ENCODE measurements at regions not wholly inside any gene's neighbourhood (a gene's known extent, or its start where the extent isn't known, plus 50 kb on each side); places are given as distances from the start of the nearest gene placed in this dataset.

- H3K4me3 ChIP-seq (ENCODE audit: low read depth, low read length) = no peak overlapping the region
- no peak for DNase-seq (ENCODE audit: low read depth)
- TF ChIP-seq CTCF (IDR thresholded peaks at IDR 0.05; ENCODE audit: low read depth, low read length) (no peak), POLR2A (IDR thresholded peaks at IDR 0.05; ENCODE audit: extremely low read depth, insufficient read length) (no peak), MYC (IDR thresholded peaks at IDR 0.05; ENCODE audit: low read depth, low read length) (no peak), MAX (IDR thresholded peaks at IDR 0.05; ENCODE audit: low read depth, low read length) (no peak)
Observed at GRCh38 chr17:74049967-74050458, 153.5 kb upstream of the RPL38 start.

- DNase-seq (ENCODE audit: low read depth) = no peak
- TF ChIP-seq MYC (IDR thresholded peaks at IDR 0.05; ENCODE audit: low read depth, low read length) = no peak
- no peak for TF ChIP-seq POLR2A (IDR thresholded peaks at IDR 0.05; ENCODE audit: extremely low read depth, insufficient read length)
- no peak for TF ChIP-seq MAX (IDR thresholded peaks at IDR 0.05; ENCODE audit: low read depth, low read length)
- TF ChIP-seq CTCF (IDR thresholded peaks at IDR 0.05; ENCODE audit: low read depth, low read length) = no peak
- no peak overlapping the region for H3K4me3 ChIP-seq (ENCODE audit: low read depth, low read length)
Observed at GRCh38 chr17:74051348-74051747, 152.1 kb upstream of the RPL38 start.

- DNase-seq (ENCODE audit: low read depth) = no peak
- TF ChIP-seq MYC (IDR thresholded peaks at IDR 0.05; ENCODE audit: low read depth, low read length) (no peak), MAX (IDR thresholded peaks at IDR 0.05; ENCODE audit: low read depth, low read length) (no peak), POLR2A (IDR thresholded peaks at IDR 0.05; ENCODE audit: extremely low read depth, insufficient read length) (no peak), CTCF (IDR thresholded peaks at IDR 0.05; ENCODE audit: low read depth, low read length) (no peak)
- no peak overlapping the region for H3K4me3 ChIP-seq (ENCODE audit: low read depth, low read length)
Observed at GRCh38 chr17:74052993-74053711, 150.3 kb upstream of the RPL38 start.

- TF ChIP-seq MAX (IDR thresholded peaks at IDR 0.05; ENCODE audit: low read depth, low read length) = no peak
- TF ChIP-seq MYC (IDR thresholded peaks at IDR 0.05; ENCODE audit: low read depth, low read length) = no peak
- no peak for TF ChIP-seq CTCF (IDR thresholded peaks at IDR 0.05; ENCODE audit: low read depth, low read length)
- no peak for TF ChIP-seq POLR2A (IDR thresholded peaks at IDR 0.05; ENCODE audit: extremely low read depth, insufficient read length)
- H3K4me3 ChIP-seq (ENCODE audit: low read depth, low read length) = no peak overlapping the region
- DNase-seq (ENCODE audit: low read depth) = no peak
Observed at GRCh38 chr17:74053712-74054078, 149.8 kb upstream of the RPL38 start.

GRCh38 chr17:74054249-74054648 lies 149.2 kb upstream of the RPL38 start:
- H3K4me3 ChIP-seq (ENCODE audit: low read depth, low read length) = no peak overlapping the region
- TF ChIP-seq MYC (IDR thresholded peaks at IDR 0.05; ENCODE audit: low read depth, low read length) (no peak), MAX (IDR thresholded peaks at IDR 0.05; ENCODE audit: low read depth, low read length) (no peak), POLR2A (IDR thresholded peaks at IDR 0.05; ENCODE audit: extremely low read depth, insufficient read length) (no peak), CTCF (IDR thresholded peaks at IDR 0.05; ENCODE audit: low read depth, low read length) (no peak)
- no peak for DNase-seq (ENCODE audit: low read depth)
